OCI-LY1 (cell line): ENCODE measurements at regions not wholly inside any gene's neighbourhood (a gene's known extent, or its start where the extent isn't known, plus 50 kb on each side); places are given as distances from the start of the nearest gene placed in this dataset.

Source experiments
- CTCF ChIP-seq: fragments of 200-600 bp; sonication (generic), shearing (Covaris generic); IDR thresholded peaks from 2 replicates; pipeline ENCODE4 v1.5.1; 2017; ENCODE audit warnings: mild to moderate bottlenecking, antibody characterized with exemption, low read length, moderate library complexity, mixed read lengths
- EZH2 ChIP-seq: fragments of 200-600 bp; sonication (generic), shearing (Covaris generic); IDR thresholded peaks from 2 replicates; pipeline ENCODE4 v1.8.0; 2017; ENCODE audit warnings: borderline replicate concordance, mixed run types, mild to moderate bottlenecking, antibody characterized with exemption, low read length, moderate library complexity, mixed read lengths

GRCh38 chr3:76308541-76308940 is 523.2 kb upstream of the ZNF717 start:
- TF ChIP-seq CTCF (no peak), EZH2 (no peak)
